G401 (cell line): ENCODE measurements at regions not wholly inside any gene's neighbourhood (a gene's known extent, or its start where the extent isn't known, plus 50 kb on each side); places are given as distances from the start of the nearest gene placed in this dataset.

Experiments used
- DNase-seq: peaks from one replicate; pipeline ENCODE4 v3.0.0-alpha.2; 2015; ENCODE audit warnings: low spot score
- in situ Hi-C: cut with HindIII; loops from 2 replicates; pipeline ENCODE4 v1.10.0; 2016; ENCODE audit warnings: low sequenced_read_pairs, mixed read lengths

- in situ Hi-C loops, result no loop called here
- no peak for DNase-seq
These were observed 1125.6 kb upstream of the AUTS2 start for GRCh38 chr7:68472688-68473087.

GRCh38 chr7:68474661-68475216 lies 1123.5 kb upstream of the AUTS2 start:
- no peak for DNase-seq
- in situ Hi-C loops, result no loop called here

GRCh38 chr7:68476966-68477365 lies 1121.3 kb upstream of the AUTS2 start:
- no peak for DNase-seq
- in situ Hi-C loops, result no loop called here

DNA sequence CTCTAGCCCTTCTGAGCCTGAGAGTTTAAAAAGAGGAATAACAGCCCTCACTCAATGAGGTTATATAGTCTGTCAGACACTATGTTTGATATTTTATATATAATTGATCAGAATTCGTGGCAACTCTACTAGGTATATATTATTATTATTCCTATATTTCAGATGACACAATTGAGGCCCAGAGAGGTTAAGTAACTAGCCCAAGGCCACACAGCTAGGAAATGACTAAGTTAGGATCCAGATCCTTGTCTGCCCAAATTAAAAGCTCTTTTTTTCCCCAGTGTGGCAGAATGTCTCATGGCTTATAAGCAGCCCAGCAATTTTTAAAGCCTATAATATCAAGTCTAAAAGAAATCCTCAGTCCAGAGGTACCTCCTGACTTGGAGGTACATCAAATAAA lies 1119.9 kb upstream of the AUTS2 start:
- in situ Hi-C loops, result no loop called here

GRCh38 chr7:68482800-68483199 lies 1115.5 kb upstream of the AUTS2 start:
- DNase-seq, result no peak
- in situ Hi-C loops, result no loop called here

More for the DNA sequence above, 1119.9 kb upstream of the AUTS2 start:
- no peak for DNase-seq

DNA sequence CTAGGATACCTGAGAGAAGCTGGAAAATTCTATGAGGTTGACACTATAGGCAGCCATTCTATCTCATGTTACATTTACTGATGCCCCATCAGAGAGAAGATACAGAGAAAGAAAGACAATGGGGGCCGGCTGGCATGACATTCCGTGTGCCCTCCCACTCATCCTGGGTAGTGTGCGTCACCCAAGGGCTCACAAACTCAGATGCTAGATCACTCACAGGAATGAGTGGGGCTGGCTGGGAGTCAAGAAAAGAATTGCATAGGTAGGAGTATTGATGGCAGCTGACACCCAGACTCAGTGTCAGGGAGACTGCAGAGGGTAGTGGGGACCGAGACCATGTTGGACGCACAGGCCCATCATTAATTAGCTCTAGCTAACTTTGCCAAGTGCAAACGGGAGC lies 1113.5 kb upstream of the AUTS2 start:
- in situ Hi-C loops, result no loop called here
- no peak for DNase-seq

DNA sequence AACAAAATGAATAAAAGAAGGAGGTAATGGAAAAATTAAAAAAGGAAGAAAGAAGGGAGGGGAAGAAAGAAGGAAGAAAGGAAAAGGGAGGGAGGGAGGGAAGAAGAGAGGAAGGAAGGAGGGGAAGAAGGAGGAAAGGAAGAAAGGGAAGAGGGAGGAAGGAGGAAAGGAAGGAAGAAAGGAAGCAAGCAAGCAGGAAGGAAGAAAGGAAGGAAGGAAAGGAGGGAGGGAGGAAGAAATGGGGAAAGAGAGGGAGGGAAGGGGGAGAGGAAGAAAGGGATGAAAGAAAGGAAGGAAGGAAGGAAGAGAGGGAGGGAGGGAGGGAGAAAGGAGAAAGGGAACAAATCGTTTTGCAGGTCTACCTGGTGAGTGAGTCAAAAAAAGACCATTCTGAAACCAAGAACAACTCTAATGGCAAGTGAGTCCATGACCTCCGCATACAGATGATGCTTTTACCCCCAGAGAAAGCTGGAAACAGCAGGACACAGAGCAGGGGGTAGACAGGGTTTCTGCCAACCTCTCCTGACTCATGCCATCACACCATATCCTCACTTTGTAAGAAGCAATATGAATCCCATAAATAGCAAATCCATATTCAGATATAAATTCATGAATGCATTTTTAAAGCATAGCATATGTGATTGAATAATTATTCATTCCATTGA lies 1112.9 kb upstream of the AUTS2 start:
- DNase-seq, result no peak

GRCh38 chr7:68488341-68489060 lies 1109.8 kb upstream of the AUTS2 start:
- in situ Hi-C loops, result no loop called here
- DNase-seq, result no peak

More for the DNA sequence above, 1112.9 kb upstream of the AUTS2 start:
- in situ Hi-C loops, result no loop called here

DNA sequence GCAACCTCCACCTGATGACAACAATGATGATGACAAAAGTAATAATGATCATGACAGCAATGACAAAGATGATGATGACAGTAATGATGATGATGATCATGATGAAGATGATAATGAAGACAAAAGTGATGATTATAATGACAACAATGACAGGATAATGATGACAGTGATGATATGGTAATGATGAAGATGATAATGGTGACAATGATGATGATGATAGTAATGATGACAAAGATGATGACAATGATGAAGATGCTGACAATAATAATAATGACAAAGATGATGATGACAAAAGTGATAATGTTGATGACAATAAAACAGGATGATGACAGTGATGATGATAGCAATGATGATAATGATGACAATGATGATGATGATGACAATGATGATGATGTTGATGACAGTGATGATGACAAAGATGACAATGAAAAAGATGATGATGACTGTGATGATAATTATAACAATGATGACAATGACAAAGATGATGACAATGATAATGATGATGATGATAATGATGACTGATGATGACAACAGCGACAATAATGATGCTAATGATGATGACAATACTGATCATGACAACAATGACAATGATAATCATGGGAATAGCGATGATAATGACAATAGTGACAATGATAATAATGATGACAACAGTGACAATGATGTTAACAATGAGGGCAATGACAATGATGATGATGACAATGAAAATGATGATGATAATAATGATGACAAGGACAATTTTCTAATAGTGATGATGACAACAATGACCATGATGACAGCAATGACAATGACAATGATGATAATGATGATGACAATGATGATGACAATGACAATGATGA lies 1106.5 kb upstream of the AUTS2 start:
- in situ Hi-C loops, result no loop called here
- DNase-seq, result no peak

DNA sequence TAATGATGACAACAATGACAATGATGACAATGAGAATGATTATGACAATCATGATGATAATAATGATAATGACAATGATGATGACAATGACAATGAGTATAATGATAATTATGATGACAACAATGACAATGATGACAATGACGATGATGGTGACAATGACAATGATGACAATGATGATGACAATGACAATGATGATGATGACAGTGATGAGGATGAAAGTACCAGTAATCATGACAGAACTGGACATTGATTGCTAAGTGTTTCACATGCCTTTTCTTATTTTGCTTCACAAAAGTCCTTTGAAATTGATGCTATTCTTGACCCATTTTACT lies 1106.0 kb upstream of the AUTS2 start:
- no peak for DNase-seq
- in situ Hi-C loops, result no loop called here

- no peak for DNase-seq
- in situ Hi-C loops, result no loop called here
These were observed 1094.9 kb upstream of the AUTS2 start for GRCh38 chr7:68503400-68503799.

- in situ Hi-C loops, result no loop called here
- DNase-seq, result no peak
These were observed 1093.6 kb upstream of the AUTS2 start for GRCh38 chr7:68504716-68505115.

DNA sequence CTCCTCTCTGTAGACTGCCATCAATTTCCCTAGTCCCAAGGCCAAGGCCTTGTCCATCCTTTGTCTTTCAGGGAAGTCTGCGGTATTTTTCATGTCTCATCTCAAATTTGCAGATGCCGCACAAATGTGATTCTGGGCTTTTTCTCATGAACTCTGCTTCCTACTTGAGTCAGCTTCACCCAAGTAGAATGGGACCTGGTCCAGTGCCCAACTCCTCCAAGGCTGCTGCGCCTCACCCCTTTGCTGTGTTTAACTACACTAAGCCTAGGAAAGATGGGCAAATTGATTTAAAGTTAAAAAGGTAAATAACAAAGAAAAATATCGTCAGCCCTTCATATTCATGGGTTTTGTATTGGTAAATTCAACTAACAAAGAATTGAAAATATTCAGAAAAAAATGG lies 1092.6 kb upstream of the AUTS2 start:
- no peak for DNase-seq
- in situ Hi-C loops, result no loop called here

DNA sequence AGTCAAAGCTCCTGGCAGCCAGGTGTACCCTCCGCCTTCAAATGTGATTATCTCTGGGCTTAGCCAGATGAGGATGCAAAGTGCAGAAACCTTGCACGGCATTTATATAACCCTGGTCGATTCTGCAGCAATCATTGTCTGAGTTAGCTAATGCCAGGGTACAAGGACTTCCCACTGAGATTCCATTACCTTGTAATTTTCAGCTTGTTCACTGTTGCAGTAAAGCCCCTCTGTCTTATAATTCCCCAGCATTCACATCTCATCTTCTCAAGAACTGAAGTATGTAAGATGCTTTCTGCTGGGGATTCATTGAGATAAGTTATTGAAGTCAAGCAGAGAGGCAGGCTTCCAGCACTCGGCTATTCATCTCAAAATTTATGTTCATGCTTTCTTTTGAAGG lies 1090.6 kb upstream of the AUTS2 start:
- DNase-seq, result no peak
- in situ Hi-C loops, result no loop called here

DNA sequence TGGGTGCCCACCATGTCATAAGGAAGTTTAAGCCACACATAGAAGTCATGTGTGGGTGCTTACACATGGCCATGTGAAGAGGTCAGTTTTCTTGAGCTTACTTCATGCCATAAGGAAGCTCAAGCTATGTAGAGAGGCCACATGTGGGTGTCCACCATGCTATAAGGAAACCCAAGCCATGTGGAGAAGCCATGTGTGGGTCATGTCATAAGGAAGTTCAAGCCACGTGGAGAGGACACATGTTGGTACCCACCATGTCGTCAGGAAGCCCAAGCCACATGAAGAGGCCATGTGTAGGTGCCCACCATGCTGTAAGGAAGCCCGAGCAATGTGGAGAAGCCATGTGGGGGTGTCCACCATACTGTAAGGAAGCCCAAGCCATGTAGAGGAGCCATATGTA lies 1089.2 kb upstream of the AUTS2 start:
- DNase-seq, result no peak
- in situ Hi-C loops, result no loop called here

- in situ Hi-C loops, result no loop called here
These were observed 1088.7 kb upstream of the AUTS2 start for GRCh38 chr7:68509603-68510002.

DNA sequence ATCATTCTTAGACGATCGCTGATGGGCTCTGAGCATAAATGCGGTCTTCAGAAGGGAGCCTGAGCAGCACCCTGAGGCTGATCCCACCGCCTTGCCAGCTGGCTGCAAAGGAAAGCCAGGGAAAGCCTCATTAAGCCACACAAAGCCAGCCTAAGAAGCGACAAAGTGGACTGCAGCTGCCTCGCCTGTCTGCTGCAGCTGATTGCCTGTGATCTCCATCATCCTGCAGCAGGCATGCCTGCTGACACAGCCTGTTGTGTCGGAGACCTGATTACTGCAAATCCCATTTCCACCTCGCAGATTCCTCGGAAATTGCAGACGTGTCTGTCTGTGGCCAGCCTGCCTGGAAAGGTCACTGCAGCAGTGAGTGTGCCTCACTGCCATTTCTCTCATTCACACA lies 1087.0 kb upstream of the AUTS2 start:
- in situ Hi-C loops, result no loop called here
- DNase-seq, result no peak

More at GRCh38 chr7:68509603-68510002, 1088.7 kb upstream of the AUTS2 start:
- DNase-seq, result no peak

- no peak for DNase-seq
- in situ Hi-C loops, result no loop called here
These were observed 1085.8 kb upstream of the AUTS2 start for GRCh38 chr7:68512466-68512865.

DNA sequence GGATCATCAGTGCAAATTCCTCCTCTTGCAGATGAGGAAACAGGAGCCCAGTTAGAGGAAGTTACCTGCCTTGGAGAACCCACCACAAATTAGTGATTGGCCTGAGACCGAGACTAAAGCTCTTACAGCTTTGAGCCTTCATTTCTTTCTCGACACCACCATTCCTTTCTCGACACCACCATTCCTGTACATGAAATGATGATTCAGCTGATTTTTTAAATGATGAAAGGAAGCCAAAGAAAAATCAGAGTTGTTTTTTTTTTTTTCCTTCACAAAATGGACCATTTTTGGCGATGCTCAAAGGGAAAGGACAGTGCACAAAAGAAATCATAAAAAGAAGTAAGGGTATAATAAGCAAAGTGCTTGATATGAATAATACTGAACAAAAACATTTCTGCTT lies 1080.2 kb upstream of the AUTS2 start:
- no peak for DNase-seq
- in situ Hi-C loops, result no loop called here

- in situ Hi-C loops, result no loop called here
- no peak for DNase-seq
These were observed 1074.1 kb upstream of the AUTS2 start for GRCh38 chr7:68524126-68524525.
